Astrocyte of the spinal cord (primary cell): ENCODE measurements at regions not wholly inside any gene's neighbourhood (a gene's known extent, or its start where the extent isn't known, plus 50 kb on each side); places are given as distances from the start of the nearest gene placed in this dataset.
"Not testable (repeated sequence)": the region's sequence is repeated elsewhere in the genome, so short reads cannot be mapped to it uniquely, and the experiment has no call there.

Experiments used
- DNase-seq: peaks from one replicate; pipeline ENCODE4 v3.0.0; 2011; ENCODE audit warnings: low read depth, low spot score
- H3K4me3 ChIP-seq: 2 replicates; pipeline ENCODE4 v1.5.1; 2011; ENCODE audit warnings: low read depth, mild to moderate bottlenecking, low read length, moderate library complexity
- in situ Hi-C: cut with HindIII; loops from 2 replicates; pipeline ENCODE4 v1.10.0; 2017; ENCODE audit warnings: low sequenced_read_pairs
- TF ChIP-seq, protein P1 (sequence below): IDR thresholded peaks from 2 replicates; pipeline ENCODE4 v1.5.1; 2012; ENCODE audit warnings: low read depth, mild to moderate bottlenecking, low read length, inconsistent platforms

DNA sequence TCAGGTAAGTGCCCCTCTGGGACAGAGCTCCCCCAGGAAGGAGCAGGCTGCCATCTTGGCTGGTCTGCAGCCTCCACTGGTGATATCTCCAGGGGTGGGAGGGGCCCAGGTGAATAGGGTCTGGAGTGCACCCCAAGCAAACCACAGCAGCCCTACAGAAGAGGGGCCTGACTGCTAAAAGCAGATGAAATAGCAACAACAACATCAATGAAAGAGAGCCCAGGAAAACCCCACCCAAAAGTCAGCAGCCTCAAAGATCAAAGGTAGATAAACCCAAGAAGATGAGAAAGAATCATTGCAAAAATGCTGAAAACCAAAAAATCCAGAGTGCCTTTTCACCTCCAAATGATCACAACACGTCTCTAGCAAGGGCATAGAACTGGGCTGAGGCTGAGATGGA is 92.5 kb upstream of the PAGE3 start:
- in situ Hi-C loops, result no loop called here
- no peak overlapping the region for H3K4me3 ChIP-seq
- TF ChIP-seq, protein P1, sequence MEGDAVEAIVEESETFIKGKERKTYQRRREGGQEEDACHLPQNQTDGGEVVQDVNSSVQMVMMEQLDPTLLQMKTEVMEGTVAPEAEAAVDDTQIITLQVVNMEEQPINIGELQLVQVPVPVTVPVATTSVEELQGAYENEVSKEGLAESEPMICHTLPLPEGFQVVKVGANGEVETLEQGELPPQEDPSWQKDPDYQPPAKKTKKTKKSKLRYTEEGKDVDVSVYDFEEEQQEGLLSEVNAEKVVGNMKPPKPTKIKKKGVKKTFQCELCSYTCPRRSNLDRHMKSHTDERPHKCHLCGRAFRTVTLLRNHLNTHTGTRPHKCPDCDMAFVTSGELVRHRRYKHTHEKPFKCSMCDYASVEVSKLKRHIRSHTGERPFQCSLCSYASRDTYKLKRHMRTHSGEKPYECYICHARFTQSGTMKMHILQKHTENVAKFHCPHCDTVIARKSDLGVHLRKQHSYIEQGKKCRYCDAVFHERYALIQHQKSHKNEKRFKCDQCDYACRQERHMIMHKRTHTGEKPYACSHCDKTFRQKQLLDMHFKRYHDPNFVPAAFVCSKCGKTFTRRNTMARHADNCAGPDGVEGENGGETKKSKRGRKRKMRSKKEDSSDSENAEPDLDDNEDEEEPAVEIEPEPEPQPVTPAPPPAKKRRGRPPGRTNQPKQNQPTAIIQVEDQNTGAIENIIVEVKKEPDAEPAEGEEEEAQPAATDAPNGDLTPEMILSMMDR, result no peak
- no peak for DNase-seq

DNA sequence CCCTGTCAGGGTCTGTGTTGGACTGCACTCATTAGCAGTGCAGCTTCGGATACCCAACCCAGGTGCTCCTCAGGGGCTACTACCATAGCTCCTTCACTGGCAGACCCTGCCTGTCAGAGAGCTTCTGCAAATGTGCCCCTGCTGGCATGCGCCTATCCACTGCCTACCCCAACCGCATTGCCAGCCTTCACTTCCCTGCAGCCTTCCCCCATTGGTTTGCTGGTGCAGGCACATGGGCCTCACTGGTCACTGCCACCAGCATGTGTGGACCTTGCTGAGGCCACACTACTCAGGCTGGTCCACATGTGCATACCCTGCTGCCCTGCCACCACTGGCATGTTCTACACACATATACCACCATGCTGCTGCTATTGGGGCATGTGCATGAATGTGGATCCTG is 72.5 kb upstream of the MAGEH1 start:
- no peak for DNase-seq
- in situ Hi-C loops, result no loop called here
- H3K4me3 ChIP-seq, result no peak overlapping the region
- TF ChIP-seq, protein P1, result no peak

GRCh38 chrX:55389376-55389775 is 62.6 kb upstream of the MAGEH1 start:
- in situ Hi-C loops, result no loop called here
- DNase-seq, result no peak
- TF ChIP-seq, protein P1, result no peak

GRCh38 chrX:55396836-55397235 is 55.1 kb upstream of the MAGEH1 start:
- H3K4me3 ChIP-seq, DNase-seq, in situ Hi-C loops: not testable (repeated sequence)

More at GRCh38 chrX:55389376-55389775, 62.6 kb upstream of the MAGEH1 start:
- H3K4me3 ChIP-seq, result no peak overlapping the region
